ENCODE measurements at regions not wholly inside any gene's neighbourhood (a gene's known extent, or its start where the extent isn't known, plus 50 kb on each side); places are given as distances from the start of the nearest gene placed in this dataset.

DNA sequence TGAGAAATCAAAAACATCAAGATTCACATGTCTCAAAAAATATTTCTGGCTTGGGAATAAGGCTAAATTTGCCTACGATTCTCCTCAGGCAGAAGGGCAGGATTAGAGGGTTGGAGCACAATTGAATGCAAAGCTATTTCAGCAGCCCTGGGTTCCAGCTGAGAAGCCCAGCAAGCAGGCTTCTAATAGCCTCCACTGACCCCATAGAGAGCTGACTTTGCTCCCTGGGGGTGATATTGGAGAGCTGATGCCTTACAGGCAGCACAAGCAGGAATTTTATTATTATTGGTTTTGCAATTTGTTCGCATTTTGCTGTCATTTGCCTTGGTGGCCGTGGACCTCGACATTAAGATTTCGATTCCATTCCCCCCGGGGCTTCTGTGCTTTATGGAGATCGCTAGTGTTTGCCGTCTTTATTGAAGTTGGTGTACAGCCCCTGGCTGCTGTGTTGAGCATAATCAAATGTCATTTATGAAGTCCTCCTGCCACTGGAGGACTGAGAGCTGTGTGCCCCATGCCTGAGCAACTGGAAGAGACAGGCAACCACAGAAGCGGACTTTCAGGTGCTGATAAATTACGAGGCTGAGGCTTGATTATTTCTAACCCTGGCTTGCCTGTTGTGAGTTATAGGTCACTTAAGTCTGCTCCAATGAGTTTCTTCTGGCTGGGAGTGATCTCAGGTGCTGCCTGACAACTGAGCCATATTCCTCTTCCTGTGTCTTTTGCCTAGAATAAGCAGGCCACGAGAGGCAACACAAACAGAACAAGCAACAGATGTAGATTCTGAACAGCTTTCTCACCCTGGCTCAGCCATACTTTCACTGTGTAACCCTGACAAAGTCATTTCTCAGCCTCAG lies 518.4 kb upstream of the CAMK1G start:
- TF ChIP-seq POLR2AphosphoS5 (IDR thresholded peaks at IDR 0.05; ENCODE audit: low read depth, low read length) (no peak), POLR2A (IDR thresholded peaks at IDR 0.05; ENCODE audit: low read depth, low read length) (no peak), TAF1 (IDR thresholded peaks at IDR 0.05; ENCODE audit: borderline replicate concordance, low read depth, low read length) (no peak)

Measured in GM12892 (cell line).